ENCODE measurements at regions not wholly inside any gene's neighbourhood (a gene's known extent, or its start where the extent isn't known, plus 50 kb on each side); places are given as distances from the start of the nearest gene placed in this dataset.

- H3K4me1 ChIP-seq (ENCODE audit: control insufficient read depth in 2 of 2, insufficient read depth in 2 of 2, low read length in 2 of 2) = no peaks in the 10 kb centered on the region
- no peak overlapping the region for H3K4me3 ChIP-seq (ENCODE audit: low read length in 2 of 2)
- no peaks in the 10 kb centered on the region for H3K27me3 ChIP-seq (ENCODE audit: control insufficient read depth in 2 of 2, insufficient read depth in 1 of 2, low read length in 1 of 2)
- no peaks in the 10 kb centered on the region for H3K9me3 ChIP-seq (ENCODE audit: control insufficient read depth in 2 of 2, insufficient read depth in 1 of 2, low read length in 1 of 2)
- no peak overlapping the region for H3K27ac ChIP-seq (ENCODE audit: low read depth in 1 of 2, low read length in 1 of 2)
- H3K36me3 ChIP-seq (ENCODE audit: control insufficient read depth in 2 of 2, insufficient read depth in 2 of 2, low read length in 1 of 2) = no peaks in the 10 kb centered on the region
- DNase-seq (ENCODE audit: low read depth in 6 of 9, low spot score in 9 of 9) = no peak
These were observed 246.0 kb upstream of the UBE2E3 start for GRCh38 chr2:180734382-180734781.

- no peaks in the 10 kb centered on the region for H3K9me3 ChIP-seq (ENCODE audit: control insufficient read depth in 2 of 2, insufficient read depth in 1 of 2, low read length in 1 of 2)
- H3K27ac ChIP-seq (ENCODE audit: low read depth in 1 of 2, low read length in 1 of 2) = no peak overlapping the region
- H3K4me1 ChIP-seq (ENCODE audit: control insufficient read depth in 2 of 2, insufficient read depth in 2 of 2, low read length in 2 of 2) = no peaks in the 10 kb centered on the region
- WGBS = 79% methylated on average over 1 of the region's 1 CpG
- no peaks in the 10 kb centered on the region for H3K27me3 ChIP-seq (ENCODE audit: control insufficient read depth in 2 of 2, insufficient read depth in 1 of 2, low read length in 1 of 2)
- no peaks in the 10 kb centered on the region for H3K36me3 ChIP-seq (ENCODE audit: control insufficient read depth in 2 of 2, insufficient read depth in 2 of 2, low read length in 1 of 2)
- H3K4me3 ChIP-seq (ENCODE audit: low read length in 2 of 2) = no peak overlapping the region
- no peak for DNase-seq (ENCODE audit: low read depth in 6 of 9, low spot score in 9 of 9)
These were observed 247.1 kb upstream of the UBE2E3 start for GRCh38 chr2:180733330-180733729.

GRCh38 chr2:180732337-180732736, 248.1 kb upstream of the UBE2E3 start:
- WGBS = 99% methylated on average over 3 of the region's 3 CpGs
- Histone ChIP-seq H3K36me3 (ENCODE audit: control insufficient read depth in 2 of 2, insufficient read depth in 2 of 2, low read length in 1 of 2) (no peaks in the 10 kb centered on the region), H3K27ac (ENCODE audit: low read depth in 1 of 2, low read length in 1 of 2) (no peak overlapping the region)

GRCh38 chr2:180730976-180731375, 249.4 kb upstream of the UBE2E3 start:
- no peaks in the 10 kb centered on the region for H3K36me3 ChIP-seq (ENCODE audit: control insufficient read depth in 2 of 2, insufficient read depth in 2 of 2, low read length in 1 of 2)
- no peak overlapping the region for H3K27ac ChIP-seq (ENCODE audit: low read depth in 1 of 2, low read length in 1 of 2)
- no peaks in the 10 kb centered on the region for H3K9me3 ChIP-seq (ENCODE audit: control insufficient read depth in 2 of 2, insufficient read depth in 1 of 2, low read length in 1 of 2)
- no peak overlapping the region for H3K4me3 ChIP-seq (ENCODE audit: low read length in 2 of 2)
- H3K27me3 ChIP-seq (ENCODE audit: control insufficient read depth in 2 of 2, insufficient read depth in 1 of 2, low read length in 1 of 2) = no peaks in the 10 kb centered on the region
- H3K4me1 ChIP-seq (ENCODE audit: control insufficient read depth in 2 of 2, insufficient read depth in 2 of 2, low read length in 2 of 2) = no peaks in the 10 kb centered on the region
- no peak for DNase-seq (ENCODE audit: low read depth in 6 of 9, low spot score in 9 of 9)
- 97% methylated on average over 2 of the region's 2 CpGs for WGBS

More at GRCh38 chr2:180732337-180732736, 248.1 kb upstream of the UBE2E3 start:
- Histone ChIP-seq H3K9me3 (ENCODE audit: control insufficient read depth in 2 of 2, insufficient read depth in 1 of 2, low read length in 1 of 2) (no peaks in the 10 kb centered on the region), H3K4me1 (ENCODE audit: control insufficient read depth in 2 of 2, insufficient read depth in 2 of 2, low read length in 2 of 2) (no peaks in the 10 kb centered on the region), H3K27me3 (ENCODE audit: control insufficient read depth in 2 of 2, insufficient read depth in 1 of 2, low read length in 1 of 2) (no peaks in the 10 kb centered on the region), H3K4me3 (ENCODE audit: low read length in 2 of 2) (no peak overlapping the region)
- no peak for DNase-seq (ENCODE audit: low read depth in 6 of 9, low spot score in 9 of 9)

- H3K4me3 ChIP-seq (ENCODE audit: low read length in 2 of 2) = no peak overlapping the region
- H3K27ac ChIP-seq (ENCODE audit: low read depth in 1 of 2, low read length in 1 of 2) = no peak overlapping the region
- WGBS = 96% methylated on average over 2 of the region's 2 CpGs
- H3K9me3 ChIP-seq (ENCODE audit: control insufficient read depth in 2 of 2, insufficient read depth in 1 of 2, low read length in 1 of 2) = no peaks in the 10 kb centered on the region
- no peaks in the 10 kb centered on the region for H3K36me3 ChIP-seq (ENCODE audit: control insufficient read depth in 2 of 2, insufficient read depth in 2 of 2, low read length in 1 of 2)
- DNase-seq (ENCODE audit: low read depth in 6 of 9, low spot score in 9 of 9) = no peak
- no peaks in the 10 kb centered on the region for H3K4me1 ChIP-seq (ENCODE audit: control insufficient read depth in 2 of 2, insufficient read depth in 2 of 2, low read length in 2 of 2)
- no peaks in the 10 kb centered on the region for H3K27me3 ChIP-seq (ENCODE audit: control insufficient read depth in 2 of 2, insufficient read depth in 1 of 2, low read length in 1 of 2)
These were observed 251.4 kb upstream of the UBE2E3 start for GRCh38 chr2:180728928-180729559.

GRCh38 chr2:180723712-180724111, 256.7 kb upstream of the UBE2E3 start:
- Histone ChIP-seq H3K27me3 (ENCODE audit: control insufficient read depth in 2 of 2, insufficient read depth in 1 of 2, low read length in 1 of 2) (no peaks in the 10 kb centered on the region), H3K4me3 (ENCODE audit: low read length in 2 of 2) (no peak overlapping the region), H3K4me1 (ENCODE audit: control insufficient read depth in 2 of 2, insufficient read depth in 2 of 2, low read length in 2 of 2) (no peaks in the 10 kb centered on the region), H3K27ac (ENCODE audit: low read depth in 1 of 2, low read length in 1 of 2) (no peak overlapping the region), H3K9me3 (ENCODE audit: control insufficient read depth in 2 of 2, insufficient read depth in 1 of 2, low read length in 1 of 2) (no peaks in the 10 kb centered on the region), H3K36me3 (ENCODE audit: control insufficient read depth in 2 of 2, insufficient read depth in 2 of 2, low read length in 1 of 2) (no peaks in the 10 kb centered on the region)
- 95% methylated on average over 3 of the region's 3 CpGs for WGBS
- no peak for DNase-seq (ENCODE audit: low read depth in 6 of 9, low spot score in 9 of 9)

GRCh38 chr2:180722551-180723239, 257.7 kb upstream of the UBE2E3 start:
- Histone ChIP-seq H3K9me3 (ENCODE audit: control insufficient read depth in 2 of 2, insufficient read depth in 1 of 2, low read length in 1 of 2) (no peaks in the 10 kb centered on the region), H3K27ac (ENCODE audit: low read depth in 1 of 2, low read length in 1 of 2) (no peak overlapping the region), H3K27me3 (ENCODE audit: control insufficient read depth in 2 of 2, insufficient read depth in 1 of 2, low read length in 1 of 2) (no peaks in the 10 kb centered on the region), H3K4me3 (ENCODE audit: low read length in 2 of 2) (no peak overlapping the region), H3K36me3 (ENCODE audit: control insufficient read depth in 2 of 2, insufficient read depth in 2 of 2, low read length in 1 of 2) (no peaks in the 10 kb centered on the region), H3K4me1 (ENCODE audit: control insufficient read depth in 2 of 2, insufficient read depth in 2 of 2, low read length in 2 of 2) (no peaks in the 10 kb centered on the region)
- WGBS = 86% methylated on average over 2 of the region's 2 CpGs
- DNase-seq (ENCODE audit: low read depth in 6 of 9, low spot score in 9 of 9) = no peak

- no peak for DNase-seq (ENCODE audit: low read depth in 6 of 9, low spot score in 9 of 9)
- no peaks in the 10 kb centered on the region for H3K36me3 ChIP-seq (ENCODE audit: control insufficient read depth in 2 of 2, insufficient read depth in 2 of 2, low read length in 1 of 2)
- H3K4me1 ChIP-seq (ENCODE audit: control insufficient read depth in 2 of 2, insufficient read depth in 2 of 2, low read length in 2 of 2) = no peaks in the 10 kb centered on the region
- 85% methylated on average over 1 of the region's 1 CpG for WGBS
- H3K27ac ChIP-seq (ENCODE audit: low read depth in 1 of 2, low read length in 1 of 2) = no peak overlapping the region
- H3K9me3 ChIP-seq (ENCODE audit: control insufficient read depth in 2 of 2, insufficient read depth in 1 of 2, low read length in 1 of 2) = no peaks in the 10 kb centered on the region
- H3K27me3 ChIP-seq (ENCODE audit: control insufficient read depth in 2 of 2, insufficient read depth in 1 of 2, low read length in 1 of 2) = no peaks in the 10 kb centered on the region
- no peak overlapping the region for H3K4me3 ChIP-seq (ENCODE audit: low read length in 2 of 2)
These were observed 259.6 kb upstream of the UBE2E3 start for GRCh38 chr2:180720829-180721228.

- 95% methylated on average over 3 of the region's 3 CpGs for WGBS
These were observed 262.8 kb upstream of the UBE2E3 start for GRCh38 chr2:180717588-180717987.

More at GRCh38 chr2:180717588-180717987, 262.8 kb upstream of the UBE2E3 start:
- Histone ChIP-seq H3K27ac (ENCODE audit: low read depth in 1 of 2, low read length in 1 of 2) (no peak overlapping the region), H3K27me3 (ENCODE audit: control insufficient read depth in 2 of 2, insufficient read depth in 1 of 2, low read length in 1 of 2) (no peaks in the 10 kb centered on the region), H3K4me1 (ENCODE audit: control insufficient read depth in 2 of 2, insufficient read depth in 2 of 2, low read length in 2 of 2) (no peaks in the 10 kb centered on the region), H3K36me3 (ENCODE audit: control insufficient read depth in 2 of 2, insufficient read depth in 2 of 2, low read length in 1 of 2) (no peaks in the 10 kb centered on the region), H3K4me3 (ENCODE audit: low read length in 2 of 2) (no peak overlapping the region), H3K9me3 (ENCODE audit: control insufficient read depth in 2 of 2, insufficient read depth in 1 of 2, low read length in 1 of 2) (no peaks in the 10 kb centered on the region)
- DNase-seq (ENCODE audit: low read depth in 6 of 9, low spot score in 9 of 9) = no peak
